Smooth muscle cell (in vitro differentiated cells): ENCODE measurements at regions not wholly inside any gene's neighbourhood (a gene's known extent, or its start where the extent isn't known, plus 50 kb on each side); places are given as distances from the start of the nearest gene placed in this dataset.

Experiments used
- DNase-seq: peaks from one replicate; lab custom pipeline; 2025; ENCODE audit not compliant: unreplicated experiment; lab: John Stamatoyannopoulos, UW
- H2AFZ ChIP-seq: fragments of 200-600 bp; sonication (generic); 2 replicates; pipeline ENCODE4 v1.6.0; 2016; ENCODE audit warnings: antibody characterized with exemption, low read depth, mild to moderate bottlenecking
- H3F3A ChIP-seq: fragments of 200-600 bp; sonication (generic); 2 replicates; pipeline ENCODE4 v1.6.0; 2017; ENCODE audit warnings: antibody characterized with exemption, low read depth
- H3K27ac ChIP-seq: fragments of 200-600 bp; sonication (generic); 2 replicates; pipeline ENCODE4 v1.5.1; 2016; ENCODE audit warnings: low read depth, mild to moderate bottlenecking
- H3K27me3 ChIP-seq: fragments of 200-600 bp; sonication (generic); 2 replicates; pipeline ENCODE4 v1.6.1; 2016; ENCODE audit warnings: low read depth, mild to moderate bottlenecking
- H3K36me3 ChIP-seq: fragments of 200-600 bp; sonication (generic); 2 replicates; pipeline ENCODE4 v1.5.1; 2016; ENCODE audit warnings: low read depth
- H3K4me1 ChIP-seq: fragments of 200-600 bp; sonication (generic); 2 replicates; pipeline ENCODE4 v1.5.1; 2016; ENCODE audit warnings: low read depth
- H3K4me2 ChIP-seq: fragments of 200-600 bp; sonication (generic); 2 replicates; pipeline ENCODE4 v1.6.0; 2016; ENCODE audit warnings: mild to moderate bottlenecking
- H3K4me3 ChIP-seq: fragments of 200-600 bp; sonication (generic); 2 replicates; pipeline ENCODE4 v1.5.1; 2016; ENCODE audit warnings: mild to moderate bottlenecking
- H3K79me2 ChIP-seq: fragments of 200-600 bp; sonication (generic); 2 replicates; pipeline ENCODE4 v1.6.0; 2016; ENCODE audit warnings: low read depth, mild to moderate bottlenecking
- H3K9ac ChIP-seq: fragments of 200-600 bp; sonication (generic); 2 replicates; pipeline ENCODE4 v1.6.0; 2016; ENCODE audit warnings: low read depth
- H3K9me3 ChIP-seq: fragments of 200-600 bp; sonication (generic); replicated peaks from 2 replicates; pipeline ENCODE4 v1.5.1; 2016; ENCODE audit warnings: low read depth
- H4K20me1 ChIP-seq: fragments of 200-600 bp; sonication (generic); 2 replicates; pipeline ENCODE4 v1.6.0; 2016; ENCODE audit warnings: low read depth
- CTCF ChIP-seq: fragments of 200-600 bp; sonication (generic); IDR thresholded peaks from 2 replicates; pipeline ENCODE4 v1.5.1; 2017; ENCODE audit warnings: borderline replicate concordance, mild to moderate bottlenecking, antibody characterized with exemption; ENCODE audit not compliant: insufficient read depth, poor library complexity, severe bottlenecking
- WGBS: methylation state at CpG from one replicate; pipeline ENCODE4 v1.1.7; 2016; ENCODE audit warnings: low lambda C conversion rate; 5-methylcytosine and 5-hydroxymethylcytosine counted together

- peaks cover 16% of the 10 kb centered on the region for H3K4me1 ChIP-seq
- H3K27ac ChIP-seq, result no peak overlapping the region
- H3K9me3 ChIP-seq, result peaks cover 8% of the 10 kb centered on the region
- H2AFZ ChIP-seq, result no peak overlapping the region
- no peak overlapping the region for H3K4me3 ChIP-seq
- H3K4me2 ChIP-seq, result no peak overlapping the region
- no peak for TF ChIP-seq CTCF
- no peaks in the 10 kb centered on the region for H4K20me1 ChIP-seq
- H3F3A ChIP-seq, result no peaks in the 10 kb centered on the region
- no peaks in the 10 kb centered on the region for H3K27me3 ChIP-seq
- peaks cover 6% of the 10 kb centered on the region for H3K36me3 ChIP-seq
- no peak for DNase-seq
- no peak overlapping the region for H3K9ac ChIP-seq
- 84% methylated on average over 5 of the region's 5 CpGs for WGBS
- H3K79me2 ChIP-seq, result no peaks in the 10 kb centered on the region
Measured at GRCh38 chrX:113950081-113950678, 633.7 kb upstream of the HTR2C start.

DNA sequence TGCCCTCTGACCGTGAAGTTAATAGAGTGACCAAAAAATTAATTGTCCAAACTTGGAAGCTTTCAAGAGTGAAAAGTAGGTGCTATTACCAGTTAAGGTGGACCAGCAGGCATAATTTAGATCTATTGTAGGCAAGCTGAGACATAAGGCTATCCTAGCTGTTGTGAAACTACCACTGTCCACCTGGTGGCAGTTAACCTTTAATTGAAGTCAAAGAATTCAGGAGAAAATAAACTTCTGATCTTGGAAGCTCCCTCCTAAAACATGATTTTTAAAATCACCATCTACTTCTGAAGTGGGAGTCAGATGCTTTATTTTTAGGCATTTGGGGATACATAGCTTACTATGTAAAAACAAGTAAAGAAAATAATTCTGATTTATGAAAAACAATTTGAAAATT is 636.3 kb upstream of the HTR2C start:
- Histone ChIP-seq H2AFZ (no peak overlapping the region), H3K36me3 (peaks cover 6% of the 10 kb centered on the region), H3F3A (no peaks in the 10 kb centered on the region), H3K4me1 (peaks cover 16% of the 10 kb centered on the region), H3K9ac (no peak overlapping the region), H3K9me3 (peaks cover 8% of the 10 kb centered on the region), H4K20me1 (no peaks in the 10 kb centered on the region), H3K4me3 (no peak overlapping the region), H3K79me2 (no peaks in the 10 kb centered on the region), H3K27me3 (no peaks in the 10 kb centered on the region), H3K27ac (no peak overlapping the region), H3K4me2 (no peak overlapping the region)
- WGBS, result 90% methylated on average over 1 of the region's 1 CpG
- peak; percentile 19 for TF ChIP-seq CTCF
- DNase-seq, result no peak

DNA sequence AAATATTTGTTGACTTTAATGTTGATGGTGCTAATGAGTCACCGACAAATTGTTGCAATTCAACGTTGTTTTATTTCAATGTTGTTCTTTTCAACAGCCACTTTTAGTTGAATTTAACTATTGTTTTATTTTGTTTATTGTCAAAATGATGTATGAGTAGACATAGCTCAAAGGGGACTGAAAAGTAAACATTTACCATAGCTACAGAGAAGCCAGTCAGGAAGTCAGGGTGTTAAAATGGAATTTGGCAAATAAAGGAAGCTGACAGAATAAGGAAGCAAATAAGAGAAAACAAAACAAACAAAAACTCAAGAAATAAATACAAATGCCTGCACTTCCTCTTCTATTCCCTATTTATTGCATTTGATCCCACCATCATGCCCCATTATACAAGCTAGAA is 648.4 kb upstream of the HTR2C start:
- 88% methylated on average over 2 of the region's 2 CpGs for WGBS
- H3K4me3 ChIP-seq, result no peak overlapping the region
- no peak overlapping the region for H3K4me2 ChIP-seq
- no peak for DNase-seq
- H3K27ac ChIP-seq, result no peak overlapping the region
- no peaks in the 10 kb centered on the region for H3K27me3 ChIP-seq
- H3K79me2 ChIP-seq, result no peaks in the 10 kb centered on the region
- H3K4me1 ChIP-seq, result no peaks in the 10 kb centered on the region
- H4K20me1 ChIP-seq, result no peaks in the 10 kb centered on the region
- H2AFZ ChIP-seq, result no peak overlapping the region
- no peaks in the 10 kb centered on the region for H3K36me3 ChIP-seq
- no peak for TF ChIP-seq CTCF
- no peaks in the 10 kb centered on the region for H3F3A ChIP-seq
- no peak overlapping the region for H3K9ac ChIP-seq
- H3K9me3 ChIP-seq, result no peaks in the 10 kb centered on the region

GRCh38 chrX:113933931-113934330 is 650.0 kb upstream of the HTR2C start:
- Histone ChIP-seq H3K4me3 (no peak overlapping the region), H3K27ac (no peak overlapping the region)

More at GRCh38 chrX:113933931-113934330, 650.0 kb upstream of the HTR2C start:
- no peaks in the 10 kb centered on the region for H3K9me3 ChIP-seq
- H3K36me3 ChIP-seq, result no peaks in the 10 kb centered on the region
- no peaks in the 10 kb centered on the region for H3K27me3 ChIP-seq
- no peaks in the 10 kb centered on the region for H3F3A ChIP-seq
- H3K4me1 ChIP-seq, result no peaks in the 10 kb centered on the region
- H2AFZ ChIP-seq, result no peak overlapping the region
- no peak for TF ChIP-seq CTCF
- H3K4me2 ChIP-seq, result no peak overlapping the region
- no peaks in the 10 kb centered on the region for H4K20me1 ChIP-seq
- H3K9ac ChIP-seq, result no peak overlapping the region
- DNase-seq, result no peak
- H3K79me2 ChIP-seq, result no peaks in the 10 kb centered on the region
